ENCODE measurements at regions not wholly inside any gene's neighbourhood (a gene's known extent, or its start where the extent isn't known, plus 50 kb on each side); places are given as distances from the start of the nearest gene placed in this dataset.

DNA sequence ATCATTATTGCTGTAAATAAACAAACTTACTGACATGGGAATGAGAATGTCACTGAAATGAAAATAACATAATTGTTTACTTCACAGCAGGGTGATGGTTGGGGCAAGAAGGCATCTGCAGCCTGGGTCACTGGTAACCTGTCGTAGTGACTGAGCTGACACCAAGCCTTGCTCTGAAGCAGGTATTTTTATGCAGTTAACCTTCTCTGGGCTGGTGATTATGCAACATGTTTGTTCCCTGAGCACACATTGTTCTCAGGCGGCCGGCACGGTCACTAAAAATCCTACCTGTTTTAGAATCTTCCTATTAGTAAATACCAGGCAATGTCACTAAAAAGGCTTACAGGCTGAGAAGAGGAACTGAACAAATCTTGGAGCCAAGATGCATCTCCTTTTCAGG is 157.7 kb upstream of the NR3C1 start:
- no peaks in the 10 kb centered on the region for H3K9me3 ChIP-seq (ENCODE audit: control insufficient read depth in 2 of 2, insufficient read depth in 1 of 2, low read length in 1 of 2)
- no peaks in the 10 kb centered on the region for H3K36me3 ChIP-seq (ENCODE audit: control insufficient read depth in 2 of 2, insufficient read depth in 2 of 2, low read length in 1 of 2)
- H3K4me1 ChIP-seq (ENCODE audit: control insufficient read depth in 2 of 2, insufficient read depth in 2 of 2, low read length in 2 of 2): no peaks in the 10 kb centered on the region
- H3K27me3 ChIP-seq (ENCODE audit: control insufficient read depth in 2 of 2, insufficient read depth in 1 of 2, low read length in 1 of 2): no peaks in the 10 kb centered on the region
- 98% methylated on average over 4 of the region's 4 CpGs for WGBS
- H3K27ac ChIP-seq (ENCODE audit: low read depth in 1 of 2, low read length in 1 of 2): no peak overlapping the region
- DNase-seq (ENCODE audit: low read depth in 6 of 9, low spot score in 9 of 9): no peak
- no peak overlapping the region for H3K4me3 ChIP-seq (ENCODE audit: low read length in 2 of 2)

DNA sequence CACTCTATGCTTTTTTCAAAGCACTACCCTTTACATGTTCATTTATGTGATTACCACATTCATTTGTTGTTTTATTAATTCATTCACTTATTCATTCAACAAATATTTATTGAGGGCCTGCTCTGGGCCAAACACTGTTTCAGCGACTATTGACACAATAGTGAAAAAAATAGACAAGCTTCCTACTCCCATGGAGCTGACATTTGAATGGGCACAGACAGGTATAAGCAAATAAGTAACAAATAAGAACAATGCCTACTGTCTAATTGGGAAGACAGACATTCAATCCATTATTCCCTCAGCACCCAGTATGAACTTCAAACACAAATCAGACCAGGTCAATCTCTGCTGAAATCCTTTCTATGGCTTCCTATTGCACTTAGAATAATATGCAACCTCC is 156.9 kb upstream of the NR3C1 start:
- WGBS: 97% methylated on average over 1 of the region's 1 CpG
- Histone ChIP-seq H3K4me3 (ENCODE audit: low read length in 2 of 2) (no peak overlapping the region), H3K9me3 (ENCODE audit: control insufficient read depth in 2 of 2, insufficient read depth in 1 of 2, low read length in 1 of 2) (no peaks in the 10 kb centered on the region), H3K36me3 (ENCODE audit: control insufficient read depth in 2 of 2, insufficient read depth in 2 of 2, low read length in 1 of 2) (no peaks in the 10 kb centered on the region), H3K27ac (ENCODE audit: low read depth in 1 of 2, low read length in 1 of 2) (no peak overlapping the region), H3K4me1 (ENCODE audit: control insufficient read depth in 2 of 2, insufficient read depth in 2 of 2, low read length in 2 of 2) (no peaks in the 10 kb centered on the region), H3K27me3 (ENCODE audit: control insufficient read depth in 2 of 2, insufficient read depth in 1 of 2, low read length in 1 of 2) (no peaks in the 10 kb centered on the region)
- DNase-seq (ENCODE audit: low read depth in 6 of 9, low spot score in 9 of 9): no peak

DNA sequence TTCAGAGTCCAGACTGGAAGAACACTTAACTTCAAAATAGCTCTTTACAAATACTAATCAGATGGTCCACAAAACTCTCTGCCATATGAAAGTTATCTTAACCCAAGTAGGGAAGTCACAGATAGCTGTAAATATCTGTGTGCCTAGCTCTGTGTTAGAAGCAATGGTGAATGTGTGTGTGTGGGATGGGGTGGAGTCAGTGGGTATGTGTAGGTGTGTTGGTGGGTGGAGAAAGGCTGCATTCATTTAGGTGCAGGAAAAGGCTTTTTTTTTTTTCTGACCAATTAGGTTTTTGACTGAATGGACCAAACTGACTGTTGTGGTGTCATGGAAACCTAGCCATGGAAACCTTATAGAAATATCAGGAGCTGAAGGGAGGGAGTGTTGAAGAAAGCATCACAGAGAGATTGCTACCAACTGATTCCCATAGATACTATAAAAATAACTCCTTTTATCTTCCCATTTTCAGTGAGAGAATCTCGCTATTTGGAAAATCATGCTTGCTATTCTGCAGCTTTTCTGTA is 156.2 kb upstream of the NR3C1 start:
- H3K4me1 ChIP-seq (ENCODE audit: control insufficient read depth in 2 of 2, insufficient read depth in 2 of 2, low read length in 2 of 2): no peaks in the 10 kb centered on the region
- no peak for DNase-seq (ENCODE audit: low read depth in 6 of 9, low spot score in 9 of 9)
- H3K36me3 ChIP-seq (ENCODE audit: control insufficient read depth in 2 of 2, insufficient read depth in 2 of 2, low read length in 1 of 2): no peaks in the 10 kb centered on the region
- no peaks in the 10 kb centered on the region for H3K9me3 ChIP-seq (ENCODE audit: control insufficient read depth in 2 of 2, insufficient read depth in 1 of 2, low read length in 1 of 2)
- no peaks in the 10 kb centered on the region for H3K27me3 ChIP-seq (ENCODE audit: control insufficient read depth in 2 of 2, insufficient read depth in 1 of 2, low read length in 1 of 2)
- 98% methylated on average over 1 of the region's 1 CpG for WGBS
- no peak overlapping the region for H3K4me3 ChIP-seq (ENCODE audit: low read length in 2 of 2)
- no peak overlapping the region for H3K27ac ChIP-seq (ENCODE audit: low read depth in 1 of 2, low read length in 1 of 2)

DNA sequence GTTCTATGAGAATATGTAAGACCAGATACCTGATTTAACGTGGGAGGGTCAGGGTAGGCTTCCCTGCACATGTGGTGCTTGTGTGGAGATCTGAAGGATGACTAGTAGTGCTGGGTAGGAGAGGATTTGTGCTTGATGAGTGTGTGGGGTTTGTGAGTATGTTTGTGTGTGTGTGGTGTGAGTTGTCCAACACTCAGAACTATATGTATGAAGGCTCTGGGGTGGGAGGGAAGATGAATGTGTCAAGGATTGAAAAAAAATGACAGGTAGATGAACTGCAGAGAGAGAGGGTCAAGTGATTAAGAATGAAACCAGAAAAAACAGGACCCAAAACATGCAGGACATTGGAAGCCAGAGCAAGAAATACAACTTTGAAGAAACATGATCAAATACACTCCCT is 154.6 kb upstream of the NR3C1 start:
- Histone ChIP-seq H3K4me1 (ENCODE audit: control insufficient read depth in 2 of 2, insufficient read depth in 2 of 2, low read length in 2 of 2) (no peaks in the 10 kb centered on the region), H3K36me3 (ENCODE audit: control insufficient read depth in 2 of 2, insufficient read depth in 2 of 2, low read length in 1 of 2) (no peaks in the 10 kb centered on the region), H3K9me3 (ENCODE audit: control insufficient read depth in 2 of 2, insufficient read depth in 1 of 2, low read length in 1 of 2) (no peaks in the 10 kb centered on the region), H3K4me3 (ENCODE audit: low read length in 2 of 2) (no peak overlapping the region), H3K27me3 (ENCODE audit: control insufficient read depth in 2 of 2, insufficient read depth in 1 of 2, low read length in 1 of 2) (no peaks in the 10 kb centered on the region), H3K27ac (ENCODE audit: low read depth in 1 of 2, low read length in 1 of 2) (no peak overlapping the region)
- 100% methylated on average over 1 of the region's 1 CpG for WGBS
- no peak for DNase-seq (ENCODE audit: low read depth in 6 of 9, low spot score in 9 of 9)

DNA sequence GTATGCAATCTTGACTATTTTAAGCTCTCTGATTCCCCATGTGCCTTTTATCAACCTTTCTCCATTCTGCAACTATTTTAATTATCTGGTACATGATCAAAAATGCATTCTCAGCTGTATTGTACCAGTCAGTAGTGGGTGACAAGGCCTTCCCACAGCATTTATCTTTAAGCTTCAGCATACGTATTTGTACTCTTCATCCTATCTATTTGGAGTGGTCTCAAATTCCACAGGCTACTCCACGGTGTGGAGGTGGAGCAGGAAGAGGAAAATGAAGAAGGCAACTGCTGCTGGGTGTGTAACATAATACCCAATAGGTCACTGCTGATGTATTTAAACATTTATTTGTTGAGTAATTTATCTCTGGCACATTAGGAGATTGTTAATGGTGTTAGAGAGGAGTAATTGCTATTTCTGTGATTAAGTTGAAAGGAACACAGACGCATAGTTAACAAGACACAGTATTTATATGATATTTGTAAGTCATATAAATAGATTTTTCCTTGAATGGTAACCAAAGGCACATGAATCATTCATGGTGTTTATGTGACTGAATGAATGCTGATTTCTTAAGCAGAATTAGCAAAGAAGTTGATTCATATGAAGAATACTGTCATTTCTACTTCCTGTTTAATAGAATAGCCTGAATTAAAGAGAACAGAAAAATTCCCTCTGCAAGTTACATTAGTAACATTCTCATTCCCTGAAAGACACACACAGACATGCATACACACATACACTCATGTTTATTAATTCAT is 153.8 kb upstream of the NR3C1 start:
- WGBS: 84% methylated on average over 3 of the region's 3 CpGs
- H3K4me3 ChIP-seq (ENCODE audit: low read length in 2 of 2): no peak overlapping the region
- DNase-seq (ENCODE audit: low read depth in 6 of 9, low spot score in 9 of 9): no peak
- H3K27ac ChIP-seq (ENCODE audit: low read depth in 1 of 2, low read length in 1 of 2): no peak overlapping the region
- H3K27me3 ChIP-seq (ENCODE audit: control insufficient read depth in 2 of 2, insufficient read depth in 1 of 2, low read length in 1 of 2): no peaks in the 10 kb centered on the region
- no peaks in the 10 kb centered on the region for H3K9me3 ChIP-seq (ENCODE audit: control insufficient read depth in 2 of 2, insufficient read depth in 1 of 2, low read length in 1 of 2)
- no peaks in the 10 kb centered on the region for H3K4me1 ChIP-seq (ENCODE audit: control insufficient read depth in 2 of 2, insufficient read depth in 2 of 2, low read length in 2 of 2)
- H3K36me3 ChIP-seq (ENCODE audit: control insufficient read depth in 2 of 2, insufficient read depth in 2 of 2, low read length in 1 of 2): no peaks in the 10 kb centered on the region

DNA sequence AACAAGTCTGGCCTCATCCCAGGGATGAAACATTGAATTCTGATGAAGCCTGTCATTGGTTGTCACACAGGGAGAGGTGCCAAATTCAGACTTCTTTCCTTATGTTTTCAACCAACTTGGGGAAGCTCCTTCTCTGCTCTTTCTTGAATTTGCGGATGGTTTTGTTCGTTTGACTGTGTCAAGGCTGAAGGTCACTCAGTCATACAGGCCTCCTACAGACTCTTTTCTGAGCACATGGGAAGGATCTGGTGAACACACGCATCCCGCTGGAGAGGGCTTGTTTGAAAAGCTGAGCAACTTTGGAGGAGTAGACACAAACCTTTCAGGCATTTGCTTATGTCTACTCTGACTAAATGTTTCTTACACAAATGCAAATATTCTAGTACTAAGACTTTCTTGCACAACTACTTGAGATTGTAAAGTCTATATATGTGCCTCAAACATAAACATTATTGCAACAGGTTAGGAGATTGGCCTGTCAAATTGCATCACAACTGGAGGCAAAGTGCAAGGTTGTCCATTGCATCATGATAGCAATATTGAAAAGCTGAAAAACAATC is 151.5 kb upstream of the NR3C1 start:
- Histone ChIP-seq H3K27me3 (ENCODE audit: control insufficient read depth in 2 of 2, insufficient read depth in 1 of 2, low read length in 1 of 2) (no peaks in the 10 kb centered on the region), H3K4me3 (ENCODE audit: low read length in 2 of 2) (no peak overlapping the region), H3K36me3 (ENCODE audit: control insufficient read depth in 2 of 2, insufficient read depth in 2 of 2, low read length in 1 of 2) (no peaks in the 10 kb centered on the region), H3K27ac (ENCODE audit: low read depth in 1 of 2, low read length in 1 of 2) (no peak overlapping the region), H3K9me3 (ENCODE audit: control insufficient read depth in 2 of 2, insufficient read depth in 1 of 2, low read length in 1 of 2) (no peaks in the 10 kb centered on the region), H3K4me1 (ENCODE audit: control insufficient read depth in 2 of 2, insufficient read depth in 2 of 2, low read length in 2 of 2) (no peaks in the 10 kb centered on the region)
- DNase-seq (ENCODE audit: low read depth in 6 of 9, low spot score in 9 of 9): no peak
- WGBS: 73% methylated on average over 4 of the region's 4 CpGs

DNA sequence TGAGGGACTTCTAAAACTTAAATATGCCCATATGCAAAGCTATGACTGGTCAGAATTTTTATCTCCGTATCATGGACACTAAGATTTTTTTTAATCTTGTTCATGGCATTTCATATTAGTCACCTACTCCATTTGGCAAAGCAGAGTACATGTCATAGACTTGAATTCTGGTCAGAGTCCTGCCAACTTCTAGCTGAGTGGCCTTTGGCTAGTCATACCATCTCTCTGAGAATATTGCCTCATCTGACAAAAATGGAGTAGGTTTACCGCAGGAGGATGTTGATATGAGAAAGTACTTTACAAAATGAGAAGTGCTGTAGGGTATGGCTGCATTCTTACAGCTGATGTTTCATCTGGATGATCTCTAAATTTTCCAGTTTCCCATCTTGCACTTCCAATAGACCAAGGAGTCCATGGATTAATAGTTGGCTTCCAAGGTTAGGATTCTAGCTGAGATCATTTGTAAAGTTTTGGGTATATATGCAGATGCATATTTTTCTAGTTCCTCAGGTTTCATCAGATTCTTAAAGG is 150.8 kb upstream of the NR3C1 start:
- 97% methylated on average over 2 of the region's 2 CpGs for WGBS
- Histone ChIP-seq H3K27me3 (ENCODE audit: control insufficient read depth in 2 of 2, insufficient read depth in 1 of 2, low read length in 1 of 2) (no peaks in the 10 kb centered on the region), H3K4me3 (ENCODE audit: low read length in 2 of 2) (no peak overlapping the region), H3K9me3 (ENCODE audit: control insufficient read depth in 2 of 2, insufficient read depth in 1 of 2, low read length in 1 of 2) (no peaks in the 10 kb centered on the region), H3K27ac (ENCODE audit: low read depth in 1 of 2, low read length in 1 of 2) (no peak overlapping the region), H3K4me1 (ENCODE audit: control insufficient read depth in 2 of 2, insufficient read depth in 2 of 2, low read length in 2 of 2) (no peaks in the 10 kb centered on the region), H3K36me3 (ENCODE audit: control insufficient read depth in 2 of 2, insufficient read depth in 2 of 2, low read length in 1 of 2) (no peaks in the 10 kb centered on the region)
- DNase-seq (ENCODE audit: low read depth in 6 of 9, low spot score in 9 of 9): no peak

DNA sequence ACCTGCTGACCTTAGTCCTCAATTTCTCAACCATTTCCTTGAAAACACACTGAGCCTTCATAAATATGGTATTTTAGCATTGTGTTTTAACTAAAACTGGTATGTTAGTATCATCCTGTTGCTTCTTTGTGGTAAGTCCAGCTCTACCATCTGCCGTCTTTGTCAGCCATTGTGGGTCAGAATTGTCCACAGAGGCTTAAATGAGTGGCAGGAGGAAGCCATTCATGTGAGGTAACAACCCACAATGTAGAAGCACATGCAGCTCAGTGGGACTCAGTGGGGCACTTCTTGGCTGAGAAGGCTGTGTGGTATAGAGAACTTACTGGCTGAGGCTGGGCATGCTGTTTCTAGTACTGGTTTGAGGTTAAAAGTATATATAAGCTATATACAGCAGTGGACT is 149.2 kb upstream of the NR3C1 start:
- no peaks in the 10 kb centered on the region for H3K27me3 ChIP-seq (ENCODE audit: control insufficient read depth in 2 of 2, insufficient read depth in 1 of 2, low read length in 1 of 2)

DNA sequence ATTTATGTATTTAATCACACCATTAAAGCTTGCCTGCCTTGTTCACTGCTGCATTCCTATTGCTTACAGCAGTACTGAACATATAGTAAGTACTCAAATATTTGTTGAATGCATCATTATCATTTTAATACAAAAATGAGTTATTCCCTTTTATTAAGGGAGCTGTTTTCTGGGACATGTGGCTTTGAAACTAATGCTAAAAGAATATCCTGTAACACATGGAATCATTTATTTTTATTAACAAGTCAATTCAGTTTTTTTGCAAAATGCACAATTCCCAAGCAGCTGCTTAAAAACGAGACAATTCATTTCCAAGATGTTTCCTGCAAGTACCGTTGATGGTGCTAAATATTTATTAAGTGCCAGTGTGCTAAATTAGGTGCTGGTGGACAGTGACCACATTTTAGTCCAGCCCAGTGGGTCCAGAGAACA is 148.3 kb upstream of the NR3C1 start:
- WGBS: 95% methylated on average over 2 of the region's 2 CpGs
- no peak for DNase-seq (ENCODE audit: low read depth in 6 of 9, low spot score in 9 of 9)

More for the DNA sequence above, 149.2 kb upstream of the NR3C1 start:
- H3K27ac ChIP-seq (ENCODE audit: low read depth in 1 of 2, low read length in 1 of 2): no peak overlapping the region
- DNase-seq (ENCODE audit: low read depth in 6 of 9, low spot score in 9 of 9): no peak
- no peak overlapping the region for H3K4me3 ChIP-seq (ENCODE audit: low read length in 2 of 2)
- H3K4me1 ChIP-seq (ENCODE audit: control insufficient read depth in 2 of 2, insufficient read depth in 2 of 2, low read length in 2 of 2): no peaks in the 10 kb centered on the region
- no peaks in the 10 kb centered on the region for H3K36me3 ChIP-seq (ENCODE audit: control insufficient read depth in 2 of 2, insufficient read depth in 2 of 2, low read length in 1 of 2)
- 90% methylated on average over 1 of the region's 1 CpG for WGBS
- no peaks in the 10 kb centered on the region for H3K9me3 ChIP-seq (ENCODE audit: control insufficient read depth in 2 of 2, insufficient read depth in 1 of 2, low read length in 1 of 2)

More for the DNA sequence above, 148.3 kb upstream of the NR3C1 start:
- no peak overlapping the region for H3K27ac ChIP-seq (ENCODE audit: low read depth in 1 of 2, low read length in 1 of 2)
- H3K36me3 ChIP-seq (ENCODE audit: control insufficient read depth in 2 of 2, insufficient read depth in 2 of 2, low read length in 1 of 2): no peaks in the 10 kb centered on the region
- no peak overlapping the region for H3K4me3 ChIP-seq (ENCODE audit: low read length in 2 of 2)
- H3K4me1 ChIP-seq (ENCODE audit: control insufficient read depth in 2 of 2, insufficient read depth in 2 of 2, low read length in 2 of 2): no peaks in the 10 kb centered on the region
- no peaks in the 10 kb centered on the region for H3K9me3 ChIP-seq (ENCODE audit: control insufficient read depth in 2 of 2, insufficient read depth in 1 of 2, low read length in 1 of 2)
- H3K27me3 ChIP-seq (ENCODE audit: control insufficient read depth in 2 of 2, insufficient read depth in 1 of 2, low read length in 1 of 2): no peaks in the 10 kb centered on the region

All from thymus (tissue), 11 donors.